Panc1 (cell line): ENCODE measurements at regions not wholly inside any gene's neighbourhood (a gene's known extent, or its start where the extent isn't known, plus 50 kb on each side); places are given as distances from the start of the nearest gene placed in this dataset.

Source experiments
- CTCF ChIP-seq: fragments of 450-650 bp; IDR thresholded peaks from 2 replicates; pipeline ENCODE4 v1.5.1; 2017; ENCODE audit warnings: mild to moderate bottlenecking
- POLR2AphosphoS5 ChIP-seq: IDR thresholded peaks from 2 replicates; pipeline ENCODE4 v1.6.1; 2012; ENCODE audit warnings: mild to moderate bottlenecking, low read depth, low read length, moderate library complexity
- REST ChIP-seq, 2 experiments: IDR thresholded peaks; 2 replicates each; pipeline ENCODE4 v1.6.1; 2011 to 2012; ENCODE audit warnings: low read depth in 2 of 2, control low read depth in 1 of 2, low read length in 1 of 2, mild to moderate bottlenecking in 1 of 2, moderate library complexity in 1 of 2; ENCODE audit not compliant: insufficient read depth in 1 of 2
- SIN3A ChIP-seq: IDR thresholded peaks from 2 replicates; pipeline ENCODE4 v1.6.1; 2012; ENCODE audit warnings: low read depth, mild to moderate bottlenecking, low read length, moderate library complexity, borderline replicate concordance; ENCODE audit not compliant: insufficient read depth
- TCF7L2 ChIP-seq: IDR thresholded peaks from 2 replicates; pipeline ENCODE4 v1.6.1; 2011; ENCODE audit warnings: mild to moderate bottlenecking, low read depth, low read length, inconsistent platforms

DNA sequence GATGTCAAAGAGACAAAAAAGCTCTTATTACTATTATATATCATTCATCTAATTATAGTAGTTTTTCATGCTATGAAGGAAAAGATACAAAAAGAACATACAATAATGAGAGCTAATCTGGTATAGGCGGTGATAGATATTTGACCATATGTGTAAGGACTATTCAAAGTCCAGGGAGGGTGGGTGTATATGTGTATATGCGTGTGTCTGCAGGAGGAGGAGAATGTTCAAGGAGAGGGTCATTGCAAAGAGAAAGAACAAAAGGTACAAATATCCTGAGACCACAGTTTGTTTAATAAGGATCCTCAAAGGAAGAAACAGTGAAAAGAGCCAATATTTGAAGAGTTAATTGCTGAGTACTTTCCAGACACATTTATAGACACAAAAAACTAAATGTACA lies 1288.6 kb upstream of the CITED2 start:
- TF ChIP-seq SIN3A (no peak), POLR2AphosphoS5 (no peak), CTCF (no peak), REST (IDR thresholded peaks at IDR 0.05; ENCODE audit: insufficient read depth in 1 of 2, low read depth in 2 of 2, low read length in 1 of 2) (no peak), TCF7L2 (no peak)
